GM18517 (cell line): ENCODE measurements at regions not wholly inside any gene's neighbourhood (a gene's known extent, or its start where the extent isn't known, plus 50 kb on each side); places are given as distances from the start of the nearest gene placed in this dataset.
"Not testable (repeated sequence)": the region's sequence is repeated elsewhere in the genome, so short reads cannot be mapped to it uniquely, and the experiment has no call there.

Experiments used
- ATAC-seq: cut with Tn5 transposase; IDR thresholded peaks from one replicate; pipeline ENCODE4 v1.9.1; 2021; ENCODE audit warnings: mild to moderate bottlenecking, moderate library complexity; ENCODE audit not compliant: unreplicated experiment

- ATAC-seq = no peak
These were observed 898.9 kb upstream of the MIR17HG start for GRCh38 chr13:90448466-90449037.

GRCh38 chr13:90453342-90453741, 894.1 kb upstream of the MIR17HG start:
- ATAC-seq = no peak

- no peak for ATAC-seq
These were observed 893.4 kb upstream of the MIR17HG start for GRCh38 chr13:90454002-90454636.

DNA sequence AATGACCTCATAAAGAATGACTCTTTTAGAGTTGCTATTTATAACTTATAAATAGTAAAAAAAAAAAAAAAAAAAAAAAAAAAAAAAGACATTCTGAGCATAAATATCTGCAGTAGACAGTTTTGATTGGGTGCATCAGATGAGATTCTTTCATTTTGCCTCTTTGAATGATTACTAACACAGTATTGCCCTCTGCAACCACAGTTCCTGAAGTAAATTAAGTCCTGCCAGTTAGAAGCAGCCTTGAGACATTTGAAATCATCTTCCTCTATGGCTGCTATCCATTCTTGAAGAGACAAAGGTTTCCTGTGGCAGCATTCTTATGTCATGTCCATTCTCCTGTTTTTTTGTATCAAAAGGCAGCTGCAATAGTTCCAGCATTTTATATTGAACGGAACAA, 892.4 kb upstream of the MIR17HG start:
- ATAC-seq = no peak

DNA sequence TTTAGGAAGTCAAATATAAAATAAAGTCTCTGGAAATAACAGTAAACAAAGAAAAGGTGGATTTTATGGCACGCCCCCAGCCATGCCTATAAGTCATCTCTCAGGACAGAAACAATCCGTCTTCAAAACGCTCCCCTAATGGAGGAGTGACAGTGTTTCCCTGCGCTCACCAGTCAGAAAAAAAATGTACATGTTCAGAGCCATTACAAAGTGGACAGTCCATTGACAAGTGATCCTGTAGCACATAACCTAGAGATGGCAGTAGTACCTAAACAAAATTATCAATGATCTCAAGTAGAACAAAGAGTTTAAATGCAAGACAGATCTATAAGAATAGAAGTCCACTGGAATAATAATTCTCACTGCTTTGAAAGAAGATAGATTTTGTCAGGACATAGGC, 891.7 kb upstream of the MIR17HG start:
- ATAC-seq = no peak

DNA sequence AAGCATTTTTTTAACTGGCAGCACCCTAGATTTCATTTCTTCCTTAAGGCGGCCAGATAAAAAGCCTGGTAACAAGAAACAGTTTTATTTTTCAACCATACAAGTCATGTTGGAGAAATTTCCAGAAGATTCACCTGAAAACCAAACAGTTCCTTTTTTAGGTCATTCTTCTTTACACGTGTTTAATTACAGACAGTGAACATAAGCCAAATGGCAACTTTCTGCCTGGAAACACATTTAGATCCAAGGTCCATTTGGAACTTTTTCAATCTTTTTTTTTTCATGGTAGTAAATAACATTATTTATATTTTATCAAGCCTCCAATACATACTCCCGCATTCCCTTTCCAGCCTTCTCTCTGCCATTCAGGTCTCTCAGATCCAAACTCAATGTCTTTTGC, 886.1 kb upstream of the MIR17HG start:
- no peak for ATAC-seq

GRCh38 chr13:90477216-90477615, 870.3 kb upstream of the MIR17HG start:
- ATAC-seq = no peak

- ATAC-seq = no peak
These were observed 863.6 kb upstream of the MIR17HG start for GRCh38 chr13:90483906-90484305.

DNA sequence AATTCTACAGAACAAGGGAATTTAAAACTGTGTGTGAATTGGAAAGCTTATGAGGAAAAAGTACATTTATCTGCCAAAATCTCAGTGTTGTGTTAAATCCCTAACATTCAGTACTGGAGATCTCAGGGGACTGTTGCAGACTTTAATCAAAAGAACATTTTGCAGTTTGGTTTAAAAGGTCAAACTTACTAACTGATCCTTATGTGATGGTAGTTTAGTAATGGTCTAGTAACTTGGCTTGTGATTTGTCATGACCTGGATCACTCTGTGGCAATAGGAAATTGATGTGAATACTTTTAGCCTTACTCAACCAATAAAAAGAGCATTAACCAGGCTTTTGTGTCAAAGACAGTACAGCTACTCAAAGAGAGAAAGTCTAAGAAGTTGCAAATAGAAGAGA, 862.1 kb upstream of the MIR17HG start:
- ATAC-seq = no peak

DNA sequence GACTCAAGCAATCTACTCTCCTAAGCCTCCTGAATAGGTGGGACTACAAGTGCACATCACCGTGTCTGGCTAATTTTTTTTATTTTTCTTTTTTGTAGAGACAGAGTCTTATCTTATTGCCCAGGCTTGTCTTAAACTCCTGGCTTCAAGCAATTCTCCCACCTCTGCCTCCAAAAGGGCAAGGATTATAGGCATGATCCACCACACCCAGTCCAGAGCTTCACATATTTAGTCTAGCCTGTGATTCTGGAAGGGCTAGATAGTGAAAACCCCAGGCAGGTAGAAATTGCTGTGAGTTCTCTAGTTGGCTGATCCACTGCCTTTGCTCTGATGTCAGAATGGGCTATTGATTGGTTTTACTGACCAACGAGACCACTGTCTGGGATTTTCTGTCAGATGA, 854.6 kb upstream of the MIR17HG start:
- no peak for ATAC-seq

GRCh38 chr13:90493667-90494066, 853.8 kb upstream of the MIR17HG start:
- ATAC-seq = no peak

DNA sequence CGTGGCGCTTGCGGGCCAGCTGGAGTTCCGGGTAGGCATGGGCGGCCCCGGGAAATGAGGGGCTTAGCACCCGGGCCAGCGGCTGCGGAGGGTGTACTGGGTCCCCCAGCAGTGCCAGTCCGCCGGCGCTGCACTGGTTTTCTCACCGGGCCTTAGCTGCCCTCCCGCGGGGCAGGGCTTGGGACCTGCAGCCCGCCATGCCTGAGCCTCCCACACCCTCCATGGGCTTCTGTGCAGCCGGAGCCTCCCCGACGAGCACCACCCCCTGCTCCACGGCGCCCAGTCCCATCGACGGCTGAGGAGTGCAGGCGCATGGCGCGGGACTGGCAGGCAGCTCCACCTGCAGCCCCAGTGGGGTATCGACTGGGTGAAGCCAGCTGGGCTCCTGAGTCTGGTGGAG, 852.6 kb upstream of the MIR17HG start:
- ATAC-seq = not testable (repeated sequence)

- no peak for ATAC-seq
These were observed 849.4 kb upstream of the MIR17HG start for GRCh38 chr13:90498096-90498495.

DNA sequence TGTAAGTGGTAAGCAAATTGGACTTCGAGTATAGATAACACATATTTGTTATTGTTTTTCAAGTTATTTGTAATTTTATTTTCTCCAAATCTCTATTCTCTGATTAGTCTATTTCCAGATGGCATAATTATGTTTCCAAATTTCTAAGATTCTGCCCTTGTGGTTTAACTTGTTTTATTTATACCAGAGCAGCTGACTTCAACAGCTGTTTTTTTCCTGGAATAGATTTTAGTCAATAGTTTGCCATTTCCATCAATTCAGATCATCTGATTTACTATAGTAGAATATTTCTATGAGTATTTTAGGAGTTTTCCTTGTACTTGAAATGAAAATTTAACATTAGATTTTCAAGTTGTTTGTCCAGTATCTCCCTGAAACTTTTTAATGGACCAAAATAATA, 848.7 kb upstream of the MIR17HG start:
- no peak for ATAC-seq

- no peak for ATAC-seq
These were observed 846.9 kb upstream of the MIR17HG start for GRCh38 chr13:90500569-90500968.

GRCh38 chr13:90502153-90502552, 845.3 kb upstream of the MIR17HG start:
- no peak for ATAC-seq

- no peak for ATAC-seq
These were observed 844.7 kb upstream of the MIR17HG start for GRCh38 chr13:90502762-90503161.

DNA sequence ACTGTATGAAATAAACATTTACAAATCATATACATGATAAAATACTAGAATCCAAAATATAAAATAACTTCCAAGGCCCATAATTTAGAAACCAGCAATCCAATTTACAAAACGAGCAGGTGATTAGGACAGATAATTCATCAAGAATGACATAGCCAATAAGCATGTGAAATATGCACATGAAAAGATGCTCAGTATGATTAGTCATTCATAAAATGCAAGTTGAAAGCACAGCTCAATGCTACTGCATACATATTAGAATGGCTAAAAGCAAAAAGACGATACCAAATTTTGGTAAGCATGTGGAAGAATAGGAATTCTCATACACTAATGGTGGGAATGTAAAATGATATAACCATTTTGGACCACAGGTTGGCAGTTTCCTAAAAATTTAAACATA, 837.2 kb upstream of the MIR17HG start:
- ATAC-seq = no peak

DNA sequence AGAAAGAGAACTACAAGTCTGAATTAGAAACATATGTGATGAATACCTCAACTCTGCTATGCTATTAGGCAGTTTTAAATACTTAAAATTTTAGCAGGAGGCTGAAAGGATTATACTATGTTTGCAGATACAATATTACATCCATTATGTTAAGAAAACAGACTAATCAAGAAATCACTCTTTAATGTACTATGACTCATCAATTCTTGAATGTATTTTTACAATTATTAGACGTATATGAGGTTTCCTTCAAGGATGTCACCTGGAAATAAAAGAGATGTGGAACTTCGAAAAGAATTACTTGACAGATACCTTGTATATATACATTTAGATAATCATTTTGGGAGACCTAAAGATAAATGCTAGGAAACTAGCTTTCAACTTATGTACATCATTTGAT, 835.6 kb upstream of the MIR17HG start:
- ATAC-seq = no peak

- not testable (repeated sequence) for ATAC-seq
These were observed 832.8 kb upstream of the MIR17HG start for GRCh38 chr13:90514712-90515111.

- ATAC-seq = no peak
These were observed 829.1 kb upstream of the MIR17HG start for GRCh38 chr13:90518417-90518816.

DNA sequence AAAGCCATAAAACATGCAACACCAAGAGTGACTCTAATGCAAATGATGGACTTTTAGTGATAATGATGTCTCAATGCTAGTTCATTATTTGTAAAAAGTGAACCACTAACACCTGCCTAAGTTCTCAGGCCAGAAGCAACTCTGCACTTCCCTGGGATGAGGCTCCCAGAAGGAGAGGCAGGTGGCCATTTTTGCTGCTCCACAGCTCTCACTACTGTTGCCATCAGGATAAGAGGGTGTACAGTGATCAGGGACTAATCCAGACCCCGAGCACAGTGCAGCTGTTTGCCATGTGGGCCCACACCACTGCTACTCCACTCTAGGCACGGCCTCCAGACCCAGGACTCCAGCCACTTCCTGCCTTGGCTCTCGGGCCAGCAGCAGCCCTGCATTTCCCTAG, 828.3 kb upstream of the MIR17HG start:
- no peak for ATAC-seq

DNA sequence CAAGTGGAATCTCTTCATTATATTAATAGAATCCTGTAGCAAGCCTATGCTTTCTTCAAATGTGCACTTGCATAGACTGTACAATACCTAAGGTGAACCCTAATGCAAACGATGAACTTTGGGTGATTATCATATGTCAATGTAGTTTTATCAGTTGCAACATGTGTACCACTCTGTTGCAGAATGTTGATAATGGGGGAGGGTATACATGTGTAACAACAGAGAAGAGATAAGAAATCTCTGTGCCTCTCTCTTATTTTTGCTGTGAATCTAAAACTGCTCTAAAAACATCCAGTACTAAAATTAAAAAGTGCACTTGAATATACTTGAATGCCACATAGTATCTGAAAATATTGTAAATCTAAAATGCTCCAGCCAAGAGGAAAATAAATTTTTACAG, 820.8 kb upstream of the MIR17HG start:
- no peak for ATAC-seq
